Kidney glomerular epithelial cell (primary cell): ENCODE measurements at regions not wholly inside any gene's neighbourhood (a gene's known extent, or its start where the extent isn't known, plus 50 kb on each side); places are given as distances from the start of the nearest gene placed in this dataset.
"Not testable (repeated sequence)": the region's sequence is repeated elsewhere in the genome, so short reads cannot be mapped to it uniquely, and the experiment has no call there.

Source experiments
- DNase-seq: peaks from one replicate; lab custom pipeline; 2025; lab: John Stamatoyannopoulos, UW

DNA sequence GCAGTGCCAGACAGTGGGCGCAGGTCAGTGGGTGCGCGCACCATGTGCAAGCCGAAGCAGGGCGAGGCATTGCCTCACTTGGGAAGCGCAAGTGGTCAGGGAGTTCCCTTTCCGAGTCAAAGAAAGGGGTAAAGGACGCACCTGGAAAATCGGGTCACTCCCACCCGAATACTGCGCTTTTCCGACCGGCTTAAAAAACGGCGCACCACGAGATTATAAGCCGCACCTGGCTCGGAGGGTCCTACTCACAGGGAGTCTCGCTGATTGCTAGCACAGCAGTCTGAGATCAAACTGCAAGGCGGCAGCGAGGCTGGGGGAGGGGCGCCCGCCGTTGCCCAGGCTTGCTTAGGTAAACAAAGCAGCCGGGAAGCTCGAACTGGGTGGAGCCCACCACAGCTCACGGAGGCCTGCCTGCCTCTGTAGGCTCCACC lies 77.9 kb downstream of the NR4A2 start:
- not testable (repeated sequence) for DNase-seq

DNA sequence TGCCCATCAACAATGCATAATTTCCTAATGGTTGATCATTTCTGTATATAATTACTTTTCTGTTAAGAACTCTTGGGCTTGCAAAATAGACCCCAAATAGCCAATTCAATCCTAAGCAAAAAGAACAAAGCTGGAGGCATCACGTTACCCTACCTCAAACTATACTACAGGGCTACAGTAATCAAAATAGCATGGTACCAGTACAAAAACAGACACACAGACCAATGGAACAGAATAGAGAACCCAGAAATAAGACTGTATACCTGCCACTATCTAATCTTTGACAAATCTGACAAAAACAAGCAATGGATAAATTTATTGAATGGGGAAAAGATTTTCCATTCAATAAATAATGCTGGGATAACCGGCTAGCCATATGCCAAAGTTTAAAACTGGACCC lies 78.8 kb downstream of the NR4A2 start:
- DNase-seq: no peak

DNA sequence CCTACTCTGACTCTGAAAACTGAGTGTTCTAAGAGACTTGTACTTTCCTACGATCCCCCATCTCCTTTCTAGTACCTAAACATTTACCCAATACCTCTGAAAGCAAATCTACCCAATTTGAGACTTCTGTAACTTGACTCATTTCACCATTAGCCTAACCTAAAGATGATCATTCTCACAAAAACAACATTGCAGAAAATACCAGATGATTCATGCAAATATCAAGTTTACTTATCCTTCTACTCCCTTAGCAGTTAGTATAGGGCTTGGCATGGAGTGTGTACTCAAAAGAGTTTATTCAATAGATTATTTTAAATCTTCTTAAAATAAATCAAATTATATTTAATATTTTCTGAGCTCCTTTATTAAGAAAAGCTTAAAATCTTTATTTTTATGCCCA lies 89.6 kb downstream of the NR4A2 start:
- DNase-seq: no peak

DNA sequence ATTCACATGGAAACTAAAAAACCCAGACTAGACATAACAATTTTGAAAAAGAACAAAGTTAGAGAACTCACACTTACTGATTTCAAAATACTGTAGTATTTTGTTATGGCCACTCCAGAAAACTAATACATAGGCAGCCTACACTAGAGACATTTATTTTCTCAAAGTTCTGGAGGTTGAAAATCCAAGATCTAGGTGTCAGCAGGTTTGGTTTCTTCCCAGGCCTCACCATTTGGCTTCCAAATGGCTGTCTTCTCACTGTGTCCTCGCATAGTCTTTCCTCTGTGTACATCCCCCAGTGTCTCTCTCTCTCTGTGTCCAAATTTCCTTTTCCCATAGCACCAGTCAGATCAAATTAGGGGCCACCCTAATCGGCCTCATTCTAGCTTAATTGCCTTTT lies 95.0 kb downstream of the NR4A2 start:
- no peak for DNase-seq

DNA sequence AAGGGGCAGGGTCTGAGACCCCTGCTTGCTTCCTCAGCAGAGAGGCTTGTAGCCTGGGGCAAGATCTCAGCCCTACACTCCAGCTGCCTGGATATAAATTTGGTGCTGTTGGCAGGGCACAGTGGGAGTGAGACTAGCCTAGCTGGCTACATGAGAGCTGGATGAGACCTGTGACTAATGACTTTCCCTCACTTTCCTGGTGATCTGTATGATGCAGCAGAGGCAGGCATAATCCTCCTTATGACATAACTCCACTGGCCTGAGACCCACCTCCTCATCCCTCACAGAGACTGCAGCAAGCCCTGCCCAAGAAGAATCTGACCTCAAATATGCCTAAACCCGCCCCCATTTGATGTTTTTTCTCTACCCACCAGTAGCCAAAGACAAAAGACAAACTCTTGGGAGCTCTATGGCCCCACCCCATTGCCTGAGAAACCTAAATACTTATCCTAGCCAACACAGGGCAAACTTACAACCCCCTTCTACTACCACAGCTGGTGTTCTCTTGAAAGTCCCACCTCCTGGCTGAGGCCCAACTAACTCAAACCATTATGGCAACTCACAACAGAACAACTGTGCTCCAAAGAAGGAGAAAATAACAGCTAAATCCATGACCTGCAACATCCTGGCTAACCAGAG lies 102.7 kb downstream of the NR4A2 start:
- DNase-seq: no peak

DNA sequence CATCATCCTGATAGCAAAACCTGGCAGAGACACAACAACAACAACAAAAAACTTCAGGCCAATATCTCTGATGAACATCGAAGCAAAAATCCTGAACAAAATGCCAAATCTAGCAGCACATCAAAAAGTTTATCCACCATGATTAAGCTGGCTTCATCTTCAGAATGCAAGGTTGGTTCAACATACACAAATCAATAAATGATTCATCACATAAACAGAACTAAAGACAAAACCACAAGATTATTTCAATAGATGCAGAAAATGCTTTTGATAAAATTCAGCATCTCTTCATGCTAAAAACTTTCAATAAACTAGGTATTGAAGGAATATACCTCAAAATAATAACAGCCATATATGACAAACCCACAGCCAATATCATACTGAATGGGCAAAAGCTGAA lies 109.2 kb downstream of the NR4A2 start:
- not testable (repeated sequence) for DNase-seq

DNA sequence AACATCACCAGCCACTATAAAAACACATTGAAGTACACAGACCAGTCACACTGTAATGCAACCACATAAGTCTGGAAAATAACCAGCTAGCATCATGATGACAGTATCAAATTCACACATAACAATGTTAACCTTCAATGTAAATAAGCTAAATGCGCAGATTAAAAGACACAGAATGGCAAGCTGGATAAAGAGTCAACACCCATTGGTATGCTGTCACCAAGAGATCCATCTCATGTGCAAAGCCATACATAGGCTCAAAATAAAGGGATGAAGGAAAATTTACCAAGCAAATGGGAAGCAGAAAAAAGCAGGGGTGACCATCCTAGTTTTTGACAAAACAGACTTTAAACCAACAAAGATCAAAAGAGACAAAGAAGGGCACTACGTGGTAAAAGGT lies 110.8 kb downstream of the NR4A2 start:
- DNase-seq: no peak

DNA sequence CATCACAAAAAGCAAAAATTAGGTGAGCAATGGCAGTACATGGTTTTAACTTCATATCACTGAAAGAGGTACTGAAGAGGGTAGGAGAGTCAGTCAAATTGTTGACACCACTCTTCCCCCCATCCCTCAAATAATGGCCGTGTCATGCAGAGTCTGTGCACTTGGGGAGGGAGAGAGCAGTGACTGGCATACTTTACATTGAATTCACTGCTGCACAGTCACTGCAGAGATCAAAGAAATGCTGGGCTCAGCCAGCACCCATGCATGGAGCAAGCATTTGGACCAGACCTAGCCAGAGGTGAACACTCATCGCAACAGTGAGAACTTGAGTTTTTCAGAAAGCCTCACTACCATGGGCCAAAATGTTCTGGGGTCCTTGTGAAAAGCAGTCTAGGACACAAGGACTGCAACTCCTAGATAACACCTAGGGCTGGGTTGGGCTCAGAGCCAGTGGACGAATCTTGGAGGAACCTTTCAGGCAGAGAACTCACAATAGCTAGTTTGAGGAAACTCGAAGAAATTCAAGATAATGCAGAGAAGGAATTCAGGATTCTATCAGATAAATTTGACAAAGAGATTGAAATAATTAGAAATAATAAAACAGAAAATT lies 112.9 kb downstream of the NR4A2 start:
- DNase-seq: no peak

DNA sequence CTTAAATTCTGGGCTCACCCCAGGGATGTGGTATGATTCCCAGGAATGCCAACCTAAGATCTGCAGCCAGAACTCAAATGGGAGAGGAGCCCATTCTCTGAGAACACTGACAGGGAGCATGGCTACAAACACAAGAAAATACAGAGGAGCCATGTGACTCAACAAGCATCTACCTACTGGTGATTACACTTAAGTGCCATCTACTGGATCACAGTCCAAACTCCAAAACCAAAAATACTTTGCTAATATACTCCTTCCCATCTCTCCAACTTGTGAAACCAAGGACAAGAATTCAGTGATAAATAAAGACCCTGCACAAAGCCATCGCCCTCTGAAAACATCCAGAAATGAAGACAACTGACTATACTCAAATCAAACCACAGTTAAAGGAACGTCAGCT lies 116.9 kb downstream of the NR4A2 start:
- DNase-seq: no peak

DNA sequence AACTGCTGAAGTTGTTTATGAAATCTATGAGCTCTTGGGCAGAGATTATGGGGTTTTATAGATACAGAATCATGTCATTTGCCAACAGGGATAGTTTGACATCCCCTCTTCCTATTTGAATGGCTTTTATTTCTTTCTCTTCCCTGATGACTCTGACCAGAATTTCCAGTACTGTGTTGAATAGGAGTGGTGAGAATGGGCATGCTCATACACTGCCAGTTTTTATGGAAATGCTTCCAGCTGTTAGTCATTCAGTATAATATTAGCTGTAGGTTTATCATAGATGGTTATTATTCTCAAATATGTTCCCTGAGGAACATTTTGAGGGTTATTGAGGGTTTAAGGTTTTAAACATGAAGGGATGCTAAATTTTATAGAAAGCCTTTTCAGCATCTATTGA lies 121.2 kb downstream of the NR4A2 start:
- DNase-seq: no peak

DNA sequence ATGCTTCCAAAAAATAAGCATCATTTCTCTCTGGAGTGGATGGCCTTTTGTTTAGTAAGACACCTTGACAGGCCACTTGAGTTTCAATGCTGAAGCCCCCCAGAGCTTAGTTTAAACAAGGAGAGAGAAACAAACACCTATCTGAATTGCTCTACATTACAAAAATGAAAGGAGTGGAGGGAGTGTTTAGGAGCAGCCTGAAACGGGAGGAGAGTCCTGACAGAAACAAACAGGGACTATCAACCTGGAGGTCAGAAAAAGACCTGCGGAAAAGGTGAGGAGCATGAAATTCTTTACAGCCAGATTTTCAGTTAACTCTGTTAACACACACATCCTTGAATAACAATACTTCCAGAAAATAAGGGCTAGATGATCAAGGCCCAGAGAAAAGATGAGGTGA lies 126.2 kb downstream of the NR4A2 start:
- DNase-seq: no peak

DNA sequence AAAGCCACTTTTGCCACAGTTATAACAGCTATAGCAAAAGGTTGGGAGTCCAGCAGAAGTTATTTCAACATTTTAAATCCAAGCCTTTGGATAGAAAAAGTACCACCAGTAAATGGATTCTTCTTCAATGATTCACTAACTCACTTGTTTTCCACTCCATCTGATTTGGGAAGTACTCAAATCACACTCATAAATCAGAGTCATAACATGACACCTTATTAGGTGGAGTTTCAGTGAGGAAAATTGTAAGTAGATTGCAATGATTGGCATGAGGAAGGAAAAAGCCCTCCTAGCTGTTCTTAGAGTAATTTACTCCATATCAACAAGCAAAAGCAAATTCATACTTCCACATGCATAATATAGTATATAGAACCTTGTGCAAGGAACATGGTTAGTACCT lies 132.9 kb downstream of the NR4A2 start:
- no peak for DNase-seq

DNA sequence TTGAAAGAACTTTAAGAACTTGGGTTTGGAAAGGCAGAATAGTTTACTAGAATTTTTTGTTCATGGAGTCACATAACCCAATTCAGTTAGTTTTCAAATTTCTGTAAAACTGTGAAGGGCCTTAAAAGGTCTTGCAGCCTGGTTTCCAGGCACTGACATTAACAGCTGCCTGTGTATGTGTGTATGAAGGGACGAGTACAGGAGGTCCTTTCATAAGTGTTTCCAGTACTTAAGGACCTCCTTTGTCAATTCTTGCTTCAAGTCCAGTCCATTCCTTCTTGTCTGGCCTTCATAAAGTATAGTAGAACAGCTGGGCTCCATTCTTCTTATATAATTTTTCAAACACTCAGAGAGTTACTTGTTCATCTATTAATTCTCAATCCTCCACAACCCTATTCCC lies 136.5 kb downstream of the NR4A2 start:
- no peak for DNase-seq

DNA sequence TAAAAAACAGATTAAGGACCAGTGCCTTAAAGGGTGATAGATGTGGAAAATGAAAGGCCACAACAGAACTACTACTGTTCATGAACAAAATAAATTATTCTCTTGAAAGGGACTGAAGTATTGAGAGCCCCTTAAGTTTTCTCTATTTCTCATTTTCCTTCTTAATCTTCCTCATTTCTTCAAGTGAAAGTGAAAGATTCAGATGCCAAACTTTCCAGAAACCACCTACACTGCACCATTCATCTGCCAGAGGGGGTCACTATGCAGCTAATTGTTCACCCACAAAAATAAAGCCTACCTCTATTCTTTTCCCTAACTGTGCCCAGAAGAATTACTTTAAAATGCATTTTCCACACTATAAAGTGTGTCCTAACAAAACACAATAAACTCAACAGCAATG lies 140.1 kb downstream of the NR4A2 start:
- no peak for DNase-seq

DNA sequence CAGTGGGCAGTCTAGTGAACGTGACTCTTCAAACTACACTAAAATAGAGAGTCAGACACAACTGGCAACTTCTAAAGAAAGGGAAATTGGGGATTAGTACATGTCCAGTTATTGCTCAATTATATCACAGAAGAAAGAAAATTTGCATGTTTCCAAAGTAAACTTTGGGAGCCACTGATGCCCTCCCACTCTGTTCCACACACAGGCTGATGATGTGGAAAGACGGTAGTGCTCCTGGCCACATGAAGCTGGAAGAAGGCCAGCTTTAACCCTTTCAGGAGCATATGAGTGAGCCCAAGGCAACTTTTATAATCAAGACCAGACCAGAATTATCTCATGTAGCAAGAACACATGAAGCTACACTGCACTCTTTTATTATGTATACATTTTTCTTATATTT lies 141.0 kb downstream of the NR4A2 start:
- no peak for DNase-seq

DNA sequence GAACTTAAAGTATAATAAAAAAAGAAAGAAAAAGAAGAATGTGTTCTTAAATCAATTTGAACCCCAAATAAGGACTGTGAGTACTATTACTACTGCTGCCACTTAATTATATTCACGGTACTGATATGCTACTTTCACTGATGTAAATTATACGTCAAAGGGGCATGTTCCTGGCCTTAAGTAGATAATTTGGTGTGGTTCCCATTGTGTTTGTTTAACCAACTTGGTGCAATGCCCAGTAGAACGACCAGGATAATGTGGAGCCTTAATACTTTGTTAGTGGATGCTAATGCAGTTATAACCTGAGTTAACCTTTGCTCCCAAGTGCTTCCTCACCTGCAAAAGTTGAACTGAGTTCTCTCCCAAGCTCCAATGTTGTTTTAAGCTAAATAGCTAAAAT lies 142.0 kb downstream of the NR4A2 start:
- no peak for DNase-seq

DNA sequence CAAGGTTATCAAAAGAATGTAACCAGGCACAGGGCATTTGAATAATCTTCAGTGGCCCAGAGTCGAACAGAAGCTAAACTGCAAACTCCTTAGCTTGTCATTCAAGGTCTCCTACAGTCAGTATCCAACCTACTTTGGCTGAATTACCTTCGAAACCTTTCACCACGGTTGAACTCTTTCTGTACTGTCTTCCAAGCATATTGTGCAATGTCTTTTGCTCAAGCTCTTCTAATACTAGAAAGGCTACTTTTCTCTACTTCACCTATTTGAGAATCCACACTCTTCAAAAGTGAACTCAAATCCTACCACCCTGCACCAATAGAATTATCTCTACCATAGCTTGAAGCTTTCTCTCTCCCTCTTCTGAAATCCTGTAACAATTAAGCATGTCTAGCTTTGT lies 142.9 kb downstream of the NR4A2 start:
- no peak for DNase-seq

DNA sequence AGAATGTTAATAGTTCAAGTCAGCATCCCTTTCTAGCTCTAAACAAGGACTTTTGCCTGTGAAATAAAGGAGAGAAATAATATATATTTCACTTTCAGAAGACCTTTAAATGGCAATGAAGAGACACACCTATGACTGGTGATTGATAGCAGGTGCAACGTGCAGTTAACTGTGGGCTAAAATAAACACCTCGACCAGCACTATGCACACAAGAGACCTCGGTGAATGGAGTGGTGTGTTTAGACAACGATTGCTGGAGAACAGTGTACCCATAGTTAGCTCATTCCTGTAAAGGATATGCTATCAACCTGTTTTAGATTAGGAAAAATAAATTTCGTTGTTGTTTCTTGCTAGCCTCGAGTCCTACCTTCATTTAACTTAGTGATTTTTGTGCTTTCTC lies 143.4 kb downstream of the NR4A2 start:
- DNase-seq: no peak

DNA sequence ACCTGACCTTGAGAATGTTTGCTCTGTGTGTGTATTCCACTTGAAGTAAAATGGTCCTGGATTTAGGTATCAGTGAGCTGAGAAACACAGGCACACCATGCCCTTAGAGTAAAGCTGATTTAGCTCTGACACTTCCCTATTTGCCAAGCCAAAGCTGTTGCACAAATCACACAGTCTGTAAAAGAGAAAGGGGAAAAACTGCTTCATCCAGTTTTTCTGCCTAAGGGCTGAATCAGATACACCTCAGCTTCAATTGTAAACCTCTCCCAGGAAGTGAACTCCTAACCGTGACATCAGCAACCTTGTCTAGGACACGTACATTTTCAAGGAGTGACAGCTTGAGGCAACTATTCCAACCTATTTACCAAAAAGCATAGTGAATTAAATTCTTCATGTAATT lies 150.4 kb downstream of the NR4A2 start:
- DNase-seq: no peak

DNA sequence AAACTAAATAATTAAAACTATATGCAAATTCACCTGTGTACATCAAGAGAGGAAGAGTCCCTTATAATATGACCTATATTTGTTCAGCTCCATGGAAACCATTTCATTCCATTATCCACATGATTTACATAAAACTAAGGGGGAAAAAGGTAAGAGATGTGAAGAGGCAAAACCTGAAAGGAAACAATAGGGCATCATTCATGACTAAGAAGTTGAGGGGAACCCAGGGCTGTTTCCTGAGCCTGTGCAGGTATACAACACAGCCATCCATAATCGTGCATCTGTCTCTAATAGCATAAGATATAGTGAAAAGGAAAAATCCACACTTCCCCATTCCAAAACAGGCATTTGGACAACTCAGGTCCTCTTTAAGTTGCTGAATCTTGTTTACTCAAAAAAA lies 151.3 kb downstream of the NR4A2 start:
- no peak for DNase-seq

DNA sequence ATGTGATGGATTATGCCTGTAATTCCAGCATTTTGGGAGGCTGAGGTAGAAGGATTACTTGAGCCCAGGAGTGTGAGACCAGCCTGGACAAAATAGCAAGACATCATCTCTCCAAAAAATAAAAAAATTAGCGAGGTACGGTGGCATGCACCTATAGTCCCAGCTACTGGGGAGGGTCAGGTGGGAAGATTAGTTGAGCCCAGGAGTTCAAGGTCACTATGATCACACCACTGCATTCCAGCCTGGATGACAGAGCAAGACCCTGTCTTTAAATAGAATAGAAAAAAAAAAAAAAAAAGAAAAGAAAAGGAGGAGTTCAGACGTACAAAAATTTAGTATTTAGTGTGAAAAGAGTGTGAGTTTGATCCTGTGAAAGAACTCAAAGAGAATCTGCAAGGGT lies 154.9 kb downstream of the NR4A2 start:
- DNase-seq: no peak

DNA sequence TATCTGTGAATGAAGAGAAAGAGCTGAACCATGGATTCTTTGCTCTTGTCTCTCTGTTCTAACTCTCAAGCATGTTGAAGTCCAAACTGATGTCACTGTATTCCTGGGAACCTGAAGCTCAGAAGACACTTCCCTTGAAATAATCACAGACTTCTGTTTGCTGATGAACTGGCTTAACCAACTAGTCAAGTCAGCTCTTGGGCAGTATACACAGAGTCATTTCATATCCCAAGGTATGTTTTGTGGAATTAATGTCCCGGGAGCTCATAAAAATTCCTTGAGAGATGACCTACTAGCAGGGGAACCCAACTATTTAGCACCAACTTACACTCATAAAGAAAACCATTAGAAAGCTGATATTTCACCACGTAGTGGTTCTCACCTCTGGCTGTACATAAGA lies 156.6 kb downstream of the NR4A2 start:
- DNase-seq: no peak

DNA sequence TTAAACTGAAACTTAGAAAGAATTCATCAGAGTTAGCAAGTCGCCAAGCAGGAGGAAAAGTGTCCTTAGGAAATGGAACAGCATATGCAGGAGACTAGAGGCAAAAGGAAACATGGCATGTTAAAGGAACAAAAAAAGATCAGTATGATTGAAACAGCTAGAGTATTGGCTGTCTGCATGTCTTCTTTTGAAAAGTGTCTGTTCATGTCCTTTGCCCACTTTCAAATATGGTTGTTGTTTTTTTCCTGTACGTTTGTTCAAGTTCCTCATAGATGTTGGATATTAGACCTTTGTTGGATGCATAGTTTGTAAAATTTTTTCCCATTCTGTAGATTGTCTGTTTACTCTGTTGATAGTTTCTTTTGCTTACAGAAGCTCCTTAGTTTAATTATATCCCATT lies 161.6 kb downstream of the NR4A2 start:
- DNase-seq: no peak

DNA sequence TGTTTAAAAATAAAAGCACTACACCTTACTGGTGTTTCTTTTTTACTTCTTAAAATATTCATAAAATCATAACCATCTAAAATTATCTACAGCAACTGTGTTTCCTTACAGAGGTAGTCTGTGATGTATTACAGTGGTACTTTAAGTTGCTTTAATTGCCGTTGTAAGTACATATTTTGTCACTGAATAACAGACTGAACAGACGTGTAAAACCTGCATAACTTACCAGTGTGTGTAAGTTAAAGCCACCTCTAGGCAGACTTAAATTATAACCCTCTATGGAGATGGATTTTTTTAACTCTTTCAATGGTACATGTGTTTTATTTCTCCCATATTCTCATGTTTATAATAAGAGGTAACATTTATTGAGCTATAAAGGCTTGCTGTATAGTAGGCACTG lies 166.8 kb downstream of the NR4A2 start:
- DNase-seq: no peak
